ENCODE measurements at regions not wholly inside any gene's neighbourhood (a gene's known extent, or its start where the extent isn't known, plus 50 kb on each side); places are given as distances from the start of the nearest gene placed in this dataset.

GRCh38 chr16:86821895-86822294 is 243.5 kb downstream of the FOXL1 start:
- FAIRE-seq (no peak), DNase-seq (ENCODE audit: insufficient read length, low spot score) (no peak)

GRCh38 chr16:86823125-86823524 is 244.8 kb downstream of the FOXL1 start:
- no peak for FAIRE-seq
- no peak for DNase-seq (ENCODE audit: insufficient read length, low spot score)

- peak; percentile 51 for DNase-seq (ENCODE audit: insufficient read length, low spot score)
- FAIRE-seq: peak; percentile 20
Observed at GRCh38 chr16:86823888-86824671, 245.7 kb downstream of the FOXL1 start.

- peak; percentile 37 for DNase-seq (ENCODE audit: insufficient read length, low spot score)
- FAIRE-seq: peak; percentile 68
Observed at GRCh38 chr16:86824751-86825296, 246.5 kb downstream of the FOXL1 start.

GRCh38 chr16:86825631-86826030 is 247.3 kb downstream of the FOXL1 start:
- DNase-seq (ENCODE audit: insufficient read length, low spot score): no peak
- FAIRE-seq: no peak

- FAIRE-seq: no peak
- DNase-seq (ENCODE audit: insufficient read length, low spot score): no peak
Observed at GRCh38 chr16:86826941-86827340, 248.6 kb downstream of the FOXL1 start.

GRCh38 chr16:86827521-86827920 is 249.2 kb downstream of the FOXL1 start:
- FAIRE-seq: no peak
- DNase-seq (ENCODE audit: insufficient read length, low spot score): no peak

- FAIRE-seq: no peak
Observed at GRCh38 chr16:86828202-86828601, 249.9 kb downstream of the FOXL1 start.

GRCh38 chr16:86828653-86829052 is 250.3 kb downstream of the FOXL1 start:
- DNase-seq (ENCODE audit: insufficient read length, low spot score) (no peak), FAIRE-seq (no peak)

More at GRCh38 chr16:86828202-86828601, 249.9 kb downstream of the FOXL1 start:
- DNase-seq (ENCODE audit: insufficient read length, low spot score): no peak

- no peak for FAIRE-seq
- DNase-seq (ENCODE audit: insufficient read length, low spot score): no peak
Observed at GRCh38 chr16:86831366-86831765, 253.0 kb downstream of the FOXL1 start.

GRCh38 chr16:86833136-86833535 is 254.8 kb downstream of the FOXL1 start:
- FAIRE-seq: no peak
- DNase-seq (ENCODE audit: insufficient read length, low spot score): no peak

GRCh38 chr16:86834451-86835035 is 256.2 kb downstream of the FOXL1 start:
- FAIRE-seq (peak; percentile 82), DNase-seq (ENCODE audit: insufficient read length, low spot score) (peak; percentile 48)

GRCh38 chr16:86835982-86836381 is 257.6 kb downstream of the FOXL1 start:
- DNase-seq (ENCODE audit: insufficient read length, low spot score): no peak
- FAIRE-seq: no peak

GRCh38 chr16:86836503-86837129 is 258.3 kb downstream of the FOXL1 start:
- DNase-seq (ENCODE audit: insufficient read length, low spot score) (peak; percentile 71), FAIRE-seq (no peak)

GRCh38 chr16:86843812-86844211 is 265.5 kb downstream of the FOXL1 start:
- peak; percentile 99 for FAIRE-seq
- DNase-seq (ENCODE audit: insufficient read length, low spot score): no peak

- no peak for FAIRE-seq
Observed at GRCh38 chr16:86844695-86845094, 266.3 kb downstream of the FOXL1 start.

GRCh38 chr16:86846136-86846535 is 267.8 kb downstream of the FOXL1 start:
- peak; percentile 40 for FAIRE-seq
- no peak for DNase-seq (ENCODE audit: insufficient read length, low spot score)

More at GRCh38 chr16:86844695-86845094, 266.3 kb downstream of the FOXL1 start:
- no peak for DNase-seq (ENCODE audit: insufficient read length, low spot score)

- FAIRE-seq (no peak), DNase-seq (ENCODE audit: insufficient read length, low spot score) (no peak)
Observed at GRCh38 chr16:86848821-86849220, 270.5 kb downstream of the FOXL1 start.

- FAIRE-seq (no peak), DNase-seq (ENCODE audit: insufficient read length, low spot score) (no peak)
Observed at GRCh38 chr16:86850670-86851069, 272.3 kb downstream of the FOXL1 start.

- FAIRE-seq: peak; percentile 100
- DNase-seq (ENCODE audit: insufficient read length, low spot score): no peak
Observed at GRCh38 chr16:86852135-86852534, 273.8 kb downstream of the FOXL1 start.

GRCh38 chr16:86854058-86854621 is 275.8 kb downstream of the FOXL1 start:
- FAIRE-seq (no peak), DNase-seq (ENCODE audit: insufficient read length, low spot score) (no peak)

Measured in HTR-8/SVneo (cell line).